H1 (cell line): ENCODE measurements at regions not wholly inside any gene's neighbourhood (a gene's known extent, or its start where the extent isn't known, plus 50 kb on each side); places are given as distances from the start of the nearest gene placed in this dataset.
A peak's percentile ranks its signal among the peaks of the same experiment; 100 is the strongest.

Source experiments
- CTCF ChIA-PET: fragments of 300-600 bp; sonication (Branson Sonifier 250); formaldehyde crosslinking; loops from one replicate; lab custom pipeline; 2021; ENCODE audit not compliant: partially characterized antibody; lab: Charles Lee
- POLR2A ChIA-PET: fragments of 300-600 bp; sonication (Branson Sonifier 250); formaldehyde crosslinking; loops from one replicate; lab custom pipeline; 2021; ENCODE audit warnings: inconsistent platforms; ENCODE audit not compliant: partially characterized antibody; lab: Charles Lee
- DNase-seq, 2 experiments: peaks; one replicate each; pipeline versions ENCODE4 v3.0.0 to v3.0.0-alpha.2; 2010 to 2022; ENCODE audit warnings: low spot score in 2 of 2, low read depth in 1 of 2, mixed read lengths in 1 of 2
- FAIRE-seq: peaks from 2 replicates; lab custom pipeline; 2011; peaks lifted over from hg19 to GRCh38; lab: Jason Lieb, UNC
- H2AFZ ChIP-seq: 2 replicates; pipeline ENCODE4 v1.8.1; 2012; ENCODE audit warnings: low read length, inconsistent platforms
- H2AK5ac ChIP-seq: 2 replicates; pipeline ENCODE4 v1.6.1; 2013; ENCODE audit warnings: low read depth, low read length
- H2BK120ac ChIP-seq: replicated peaks from 2 replicates; pipeline ENCODE3; 2013; ENCODE audit warnings: low read depth, low read length, inconsistent platforms
- H2BK12ac ChIP-seq: 2 replicates; pipeline ENCODE4 v1.6.1; 2013; ENCODE audit warnings: low read depth, low read length
- H2BK15ac ChIP-seq: 2 replicates; pipeline ENCODE4 v1.6.1; 2013; ENCODE audit warnings: low read length
- H2BK20ac ChIP-seq: 2 replicates; pipeline ENCODE4 v1.6.1; 2013; ENCODE audit warnings: low read length
- H2BK5ac ChIP-seq: 2 replicates; pipeline ENCODE4 v1.6.1; 2013; ENCODE audit warnings: low read depth, low read length
- H3K14ac ChIP-seq: 2 replicates; pipeline ENCODE4 v1.6.1; 2013; ENCODE audit warnings: inconsistent platforms; ENCODE audit not compliant: insufficient read length
- H3K18ac ChIP-seq: 2 replicates; pipeline ENCODE4 v1.6.1; 2013; ENCODE audit warnings: low read length; ENCODE audit errors: extremely low read depth
- H3K23ac ChIP-seq: 2 replicates; pipeline ENCODE4 v1.6.1; 2013; ENCODE audit warnings: inconsistent platforms; ENCODE audit not compliant: insufficient read length
- H3K23me2 ChIP-seq: 2 replicates; pipeline ENCODE4 v1.6.1; 2013; ENCODE audit warnings: low read depth, low read length
- H3K27ac ChIP-seq: 2 replicates; pipeline ENCODE4 v1.6.1; 2011; ENCODE audit warnings: low read depth, low read length, inconsistent platforms
- H3K27me3 ChIP-seq, 4 experiments: replicated peaks in 1 of 4; 1 replicate in 1 of 4; 2 replicates in 3 of 4; pipeline versions ENCODE4 v1.6.1 to v1.8.1; 2011 to 2013; ENCODE audit warnings: low read length in 3 of 4, mild to moderate bottlenecking in 3 of 4, inconsistent platforms in 2 of 4, mixed read lengths in 2 of 4, moderate library complexity in 1 of 4; ENCODE audit not compliant: control insufficient read depth in 3 of 4, insufficient read depth in 3 of 4; ENCODE audit errors: extremely low read depth in 1 of 4
- H3K36me3 ChIP-seq, 4 experiments: 2 replicates each; pipeline versions ENCODE4 v1.6.1 to v1.8.1; 2011 to 2013; ENCODE audit warnings: mild to moderate bottlenecking in 4 of 4, low read length in 3 of 4, moderate library complexity in 2 of 4, control low read depth in 1 of 4, inconsistent platforms in 1 of 4; ENCODE audit not compliant: insufficient read depth in 4 of 4, control insufficient read depth in 2 of 4
- H3K4ac ChIP-seq: replicated peaks from 2 replicates; pipeline ENCODE3; 2013; ENCODE audit warnings: low read length, low read depth, mixed read lengths, inconsistent platforms; ENCODE audit not compliant: insufficient read length
- H3K4me1 ChIP-seq, 4 experiments: replicated peaks in 1 of 4; 1 replicate in 1 of 4; 2 replicates in 3 of 4; pipeline versions ENCODE4 v1.6.1 to v1.8.1; 2011 to 2013; ENCODE audit warnings: low read length in 3 of 4, inconsistent platforms in 2 of 4, mixed read lengths in 1 of 4; ENCODE audit not compliant: insufficient read depth in 4 of 4, control insufficient read depth in 3 of 4
- H3K4me2 ChIP-seq, 2 experiments: 2 replicates each; pipeline versions ENCODE4 v1.6.1 to v1.8.1; 2011 to 2013; ENCODE audit warnings: low read depth in 2 of 2, low read length in 2 of 2, control low read depth in 1 of 2, inconsistent platforms in 1 of 2, mild to moderate bottlenecking in 1 of 2; ENCODE audit not compliant: insufficient read depth in 1 of 2
- H3K4me3 ChIP-seq, 4 experiments: fragments of 200-600, 300-600 bp in 1 of 4; sonication (generic), shearing (Covaris generic), sonication (Bioruptor Twin) in 1 of 4; 2 replicates each; pipeline versions ENCODE4 v1.5.1 to v1.8.1; 2011 to 2016; ENCODE audit warnings: low read length in 4 of 4, low read depth in 3 of 4, control low read depth in 2 of 4, inconsistent platforms in 2 of 4, mild to moderate bottlenecking in 2 of 4, mixed read lengths in 1 of 4, moderate library complexity in 1 of 4; ENCODE audit not compliant: insufficient read depth in 2 of 4; ENCODE audit errors: extremely low read depth in 1 of 4
- H3K56ac ChIP-seq: replicated peaks from 2 replicates; pipeline ENCODE3; 2013; ENCODE audit warnings: low read depth, mild to moderate bottlenecking, mixed read lengths, low read length, inconsistent platforms; ENCODE audit not compliant: insufficient read length
- H3K79me1 ChIP-seq: 2 replicates; pipeline ENCODE4 v1.6.1; 2013; ENCODE audit warnings: low read depth, low read length, control low read depth
- H3K79me2 ChIP-seq, 2 experiments: 2 replicates each; pipeline versions ENCODE4 v1.6.1 to v1.8.1; 2012 to 2013; ENCODE audit warnings: low read length in 2 of 2, mild to moderate bottlenecking in 2 of 2, inconsistent platforms in 1 of 2; ENCODE audit not compliant: insufficient read depth in 2 of 2, control insufficient read depth in 1 of 2
- H3K9ac ChIP-seq, 4 experiments: replicated peaks in 1 of 4; 1 replicate in 1 of 4; 2 replicates in 3 of 4; pipeline versions ENCODE4 v1.6.1 to v1.8.1; 2011 to 2013; ENCODE audit warnings: low read depth in 3 of 4, low read length in 3 of 4, control low read depth in 2 of 4, mild to moderate bottlenecking in 2 of 4, moderate library complexity in 2 of 4, inconsistent platforms in 1 of 4; ENCODE audit errors: extremely low read depth in 1 of 4
- H3K9me3 ChIP-seq, 2 experiments: 2 replicates each; pipeline versions ENCODE4 v1.6.1 to v1.8.1; 2012 to 2013; ENCODE audit warnings: mild to moderate bottlenecking in 2 of 2, moderate library complexity in 2 of 2, control low read depth in 1 of 2, inconsistent platforms in 1 of 2, low read depth in 1 of 2, low read length in 1 of 2, mixed read lengths in 1 of 2; ENCODE audit not compliant: insufficient read depth in 2 of 2
- H4K20me1 ChIP-seq, 2 experiments: replicated peaks in 1 of 2; 2 replicates each; pipeline versions ENCODE3 to v1.8.1; 2011 to 2013; ENCODE audit warnings: inconsistent platforms in 2 of 2, low read length in 2 of 2, mild to moderate bottlenecking in 1 of 2; ENCODE audit not compliant: insufficient read depth in 2 of 2, control insufficient read depth in 1 of 2
- H4K5ac ChIP-seq: 2 replicates; pipeline ENCODE4 v1.6.1; 2013; ENCODE audit warnings: low read length, low read depth, mixed read lengths, inconsistent platforms; ENCODE audit not compliant: insufficient read length
- H4K8ac ChIP-seq: 2 replicates; pipeline ENCODE4 v1.8.0; 2013; ENCODE audit warnings: mild to moderate bottlenecking, moderate library complexity, low read length, inconsistent platforms; ENCODE audit not compliant: insufficient read depth; ENCODE audit errors: extremely low read depth
- H4K91ac ChIP-seq: replicated peaks from 2 replicates; pipeline ENCODE3; 2013; ENCODE audit warnings: low read length, mixed read lengths, inconsistent platforms; ENCODE audit not compliant: insufficient read length
- CBX5 ChIP-seq: fragments of 300-800, 300-1000 bp; sonication (generic); IDR thresholded peaks from 2 replicates; pipeline ENCODE4 v1.7.1; 2016; ENCODE audit warnings: antibody characterized with exemption, low read length, low read depth
- RNF2 ChIP-seq: fragments of 200-900, 300-1000 bp; sonication (generic); IDR thresholded peaks from 2 replicates; pipeline ENCODE4 v1.7.1; 2016; ENCODE audit warnings: borderline replicate concordance, low read depth, mild to moderate bottlenecking, antibody characterized with exemption, low read length; ENCODE audit not compliant: poor library complexity, severe bottlenecking; ENCODE audit errors: missing control alignments
- WGBS, 2 experiments: shearing (Covaris generic) in 1 of 2; methylation state at CpG; one replicate each; pipeline versions ENCODE4 v1.1.6 to v1.1.7; 2013 to 2015; ENCODE audit warnings: low lambda C conversion rate in 2 of 2, mixed read lengths in 2 of 2, inconsistent platforms in 1 of 2, low coverage in 1 of 2, missing lambda C conversion rate in 1 of 2; ENCODE audit not compliant: insufficient replicate concordance in 2 of 2, insufficient coverage in 1 of 2, insufficient read length in 1 of 2; ENCODE audit errors: extremely low coverage in 1 of 2, missing lambda C conversion rate in 1 of 2; 5-methylcytosine and 5-hydroxymethylcytosine counted together

- TF ChIP-seq RNF2 (no peak), CBX5 (no peak)
- H3K79me2 ChIP-seq: no peaks in the 10 kb centered on the region
- H3K79me1 ChIP-seq: no peaks in the 10 kb centered on the region
- H2BK20ac ChIP-seq: 0 out of 2 replicates have a peak overlapping the region, but pooled peaks have one; percentile 24
- no peak overlapping the region for H2AFZ ChIP-seq
- H4K5ac ChIP-seq: no peak overlapping the region
- H3K9ac ChIP-seq: no peak overlapping the region
- H3K23ac ChIP-seq: no peak overlapping the region
- peak overlapping the region; percentile 82; the same call in 1 of the 2 replicates for H4K8ac ChIP-seq
- peaks cover 0 to 10% (median 8%) of the 10 kb centered on the region in 4 experiments; a peak in 6 of 7 replicates for H3K4me1 ChIP-seq
- FAIRE-seq (no peak), DNase-seq (no peak)
- H3K56ac ChIP-seq: no peak overlapping the region
- H3K27ac ChIP-seq: no peak overlapping the region
- peak overlapping the region; percentile 37; the same call in 1 of the 2 replicates for H2BK5ac ChIP-seq
- H3K18ac ChIP-seq: no peak overlapping the region
- H3K9me3 ChIP-seq: no peaks in the 10 kb centered on the region
- H2BK12ac ChIP-seq: peak overlapping the region; percentile 52; the same call in 1 of the 2 replicates
- H3K14ac ChIP-seq: no peak overlapping the region
- no peak overlapping the region for H3K4me2 ChIP-seq
- H3K4me3 ChIP-seq: no peak overlapping the region
- H3K27me3 ChIP-seq: no peaks in the 10 kb centered on the region
- H4K20me1 ChIP-seq: no peaks in the 10 kb centered on the region
- H3K23me2 ChIP-seq: no peaks in the 10 kb centered on the region
- H3K4ac ChIP-seq: no peak overlapping the region
- peak overlapping the region; percentile 68 for H4K91ac ChIP-seq
- ChIA-PET CTCF (interaction anchor here (1.1 to 4.8 kb wide), 9 partner anchors 19 to 440 kb away, joined by 3 to 28 read pairs (median 6); no protein-coding TSS in a partner anchor), POLR2A (interaction anchor here (1.4 kb wide), 1 partner anchor 10 kb away, joined by 3 read pairs; no protein-coding TSS in a partner anchor)
- no peak overlapping the region for H2BK120ac ChIP-seq
- no peaks in the 10 kb centered on the region for H3K36me3 ChIP-seq
- H2BK15ac ChIP-seq: peak overlapping the region; percentile 4; the same call in 1 of the 2 replicates
- 89% methylated on average over 14 of the region's 19 CpGs; no CpG with 5 or more reads in 1 of the 2 experiments for WGBS, 2 experiments
- H2AK5ac ChIP-seq: peak overlapping the region; percentile 68; the same call in 1 of the 2 replicates
These were observed 84.7 kb downstream of the LINGO1 start for GRCh38 chr15:77547801-77548588.
